ENCODE measurements at regions not wholly inside any gene's neighbourhood (a gene's known extent, or its start where the extent isn't known, plus 50 kb on each side); places are given as distances from the start of the nearest gene placed in this dataset.
"Not testable (repeated sequence)": the region's sequence is repeated elsewhere in the genome, so short reads cannot be mapped to it uniquely, and the experiment has no call there.

GRCh38 chrX:69431420-69431819 lies 72.7 kb upstream of the NALF2 start:
- DNase-seq = no peak

GRCh38 chrX:69430785-69431184 lies 73.3 kb upstream of the NALF2 start:
- no peak for DNase-seq

GRCh38 chrX:69429339-69430015 lies 74.6 kb upstream of the NALF2 start:
- no peak for DNase-seq

- DNase-seq = no peak
Measured at GRCh38 chrX:69428216-69428615, 75.9 kb upstream of the NALF2 start.

- DNase-seq = no peak
Measured at GRCh38 chrX:69424910-69425309, 79.2 kb upstream of the NALF2 start.

GRCh38 chrX:69424161-69424560 lies 80.0 kb upstream of the NALF2 start:
- peak; percentile 1 for DNase-seq

GRCh38 chrX:69422208-69422607 lies 81.9 kb upstream of the NALF2 start:
- not testable (repeated sequence) for DNase-seq

- no peak for DNase-seq
Measured at GRCh38 chrX:69415698-69416097, 88.4 kb upstream of the NALF2 start.

GRCh38 chrX:69412661-69413060 lies 91.5 kb upstream of the NALF2 start:
- DNase-seq = no peak

- DNase-seq = no peak
Measured at GRCh38 chrX:69398881-69399280, 105.2 kb upstream of the NALF2 start.

GRCh38 chrX:69396916-69397315 lies 107.2 kb upstream of the NALF2 start:
- DNase-seq = no peak

- DNase-seq = no peak
Measured at GRCh38 chrX:69395306-69395705, 108.8 kb upstream of the NALF2 start.

- no peak for DNase-seq
Measured at GRCh38 chrX:69389101-69389501, 115.0 kb upstream of the NALF2 start.

- DNase-seq = no peak
Measured at GRCh38 chrX:69388526-69388925, 115.6 kb upstream of the NALF2 start.

- peak; percentile 44 for DNase-seq
Measured at GRCh38 chrX:69387567-69388487, 116.3 kb upstream of the NALF2 start.

- DNase-seq = no peak
Measured at GRCh38 chrX:69386681-69387080, 117.4 kb upstream of the NALF2 start.

GRCh38 chrX:69379412-69379811 lies 124.7 kb upstream of the NALF2 start:
- DNase-seq = no peak

GRCh38 chrX:69374569-69374968 lies 129.6 kb upstream of the NALF2 start:
- no peak for DNase-seq

- no peak for DNase-seq
Measured at GRCh38 chrX:69372435-69372834, 131.7 kb upstream of the NALF2 start.

- DNase-seq = no peak
Measured at GRCh38 chrX:69371159-69371558, 133.0 kb upstream of the NALF2 start.

GRCh38 chrX:69369999-69370398 lies 134.1 kb upstream of the NALF2 start:
- DNase-seq = no peak

- no peak for DNase-seq
Measured at GRCh38 chrX:69366183-69366582, 137.9 kb upstream of the NALF2 start.

GRCh38 chrX:69365755-69366154 lies 138.4 kb upstream of the NALF2 start:
- no peak for DNase-seq

- DNase-seq = no peak
Measured at GRCh38 chrX:69365349-69365748, 138.8 kb upstream of the NALF2 start.
